ENCODE measurements at regions not wholly inside any gene's neighbourhood (a gene's known extent, or its start where the extent isn't known, plus 50 kb on each side); places are given as distances from the start of the nearest gene placed in this dataset.

GRCh38 chr13:80274643-80275042 is 66.3 kb downstream of the SPRY2 start:
- no peak overlapping the region for H3K27ac ChIP-seq (ENCODE audit: low read depth, low read length)
- H3K4me1 ChIP-seq (ENCODE audit: control insufficient read depth, insufficient read depth, low read length), result peaks cover 3% of the 10 kb centered on the region
- H3K4me1 Mint-ChIP-seq, result peaks cover 16% of the 10 kb centered on the region
- H3K4me3 Mint-ChIP-seq, result no peak overlapping the region
- H3K4me3 ChIP-seq (ENCODE audit: low read length), result no peak overlapping the region
- no peak for TF ChIP-seq CTCF (conservative IDR thresholded peaks at IDR 0.05)
- no peak overlapping the region for H3K9ac ChIP-seq (ENCODE audit: extremely low read depth, low read length, poor library complexity, severe bottlenecking)
- peaks cover 16% of the 10 kb centered on the region for H3K9me3 ChIP-seq (ENCODE audit: control insufficient read depth, low read length)
- no peak for DNase-seq
- H3K27me3 ChIP-seq (ENCODE audit: control insufficient read depth, insufficient read depth, low read length, poor library complexity, severe bottlenecking), result no peaks in the 10 kb centered on the region
- 89 to 100% methylated on average over 1 of the region's 1 CpG for WGBS, 2 experiments (ENCODE audit: insufficient coverage in 1 of 2, insufficient read length in 1 of 2)
- no peak overlapping the region for H3K27ac Mint-ChIP-seq
- H3K9me3 Mint-ChIP-seq, result peaks cover 25% of the 10 kb centered on the region
- no peaks in the 10 kb centered on the region for H3K36me3 ChIP-seq (ENCODE audit: control insufficient read depth, insufficient read depth, low read length)
- no peaks in the 10 kb centered on the region for H3K27me3 Mint-ChIP-seq (ENCODE audit: insufficient read depth)
- H3K36me3 Mint-ChIP-seq (ENCODE audit: low read depth), result peaks cover 8% of the 10 kb centered on the region

DNA sequence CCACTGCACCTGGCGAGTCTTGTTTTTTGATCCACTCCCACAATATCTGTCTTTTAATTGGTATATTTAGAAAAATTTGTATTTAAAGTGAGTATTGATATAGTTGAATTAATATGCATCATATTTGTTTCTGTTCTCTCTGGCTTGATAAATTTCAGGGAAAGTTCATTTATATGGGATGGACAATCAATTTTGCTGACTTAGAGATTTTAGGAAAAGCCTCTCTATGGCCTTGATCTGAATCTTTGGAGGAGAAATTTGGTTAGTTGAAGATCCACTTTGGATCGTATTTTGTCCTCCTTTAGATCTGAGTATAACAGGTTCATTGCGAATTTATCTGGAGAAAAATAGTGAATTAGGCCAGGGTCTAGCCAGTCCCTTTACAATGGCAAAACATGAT is 67.2 kb downstream of the SPRY2 start:
- Histone ChIP-seq H3K27ac (ENCODE audit: low read depth, low read length) (no peak overlapping the region), H3K27me3 (ENCODE audit: control insufficient read depth, insufficient read depth, low read length, poor library complexity, severe bottlenecking) (no peaks in the 10 kb centered on the region), H3K4me1 (ENCODE audit: control insufficient read depth, insufficient read depth, low read length) (peaks cover 3% of the 10 kb centered on the region), H3K36me3 (ENCODE audit: control insufficient read depth, insufficient read depth, low read length) (no peaks in the 10 kb centered on the region), H3K9me3 (ENCODE audit: control insufficient read depth, low read length) (peaks cover 16% of the 10 kb centered on the region), H3K9ac (ENCODE audit: extremely low read depth, low read length, poor library complexity, severe bottlenecking) (no peak overlapping the region), H3K4me3 (ENCODE audit: low read length) (no peak overlapping the region)
- TF ChIP-seq CTCF (conservative IDR thresholded peaks at IDR 0.05), result no peak
- no peak for DNase-seq
- Mint-ChIP-seq H3K36me3 (ENCODE audit: low read depth) (peaks cover 8% of the 10 kb centered on the region), H3K27ac (no peak overlapping the region), H3K27me3 (ENCODE audit: insufficient read depth) (no peaks in the 10 kb centered on the region), H3K9me3 (peaks cover 24% of the 10 kb centered on the region), H3K4me1 (peaks cover 16% of the 10 kb centered on the region), H3K4me3 (no peak overlapping the region)
- WGBS, 2 experiments (ENCODE audit: insufficient coverage in 1 of 2, insufficient read length in 1 of 2), result 94 to 99% methylated on average over 2 to 3 of the region's 3 CpGs

DNA sequence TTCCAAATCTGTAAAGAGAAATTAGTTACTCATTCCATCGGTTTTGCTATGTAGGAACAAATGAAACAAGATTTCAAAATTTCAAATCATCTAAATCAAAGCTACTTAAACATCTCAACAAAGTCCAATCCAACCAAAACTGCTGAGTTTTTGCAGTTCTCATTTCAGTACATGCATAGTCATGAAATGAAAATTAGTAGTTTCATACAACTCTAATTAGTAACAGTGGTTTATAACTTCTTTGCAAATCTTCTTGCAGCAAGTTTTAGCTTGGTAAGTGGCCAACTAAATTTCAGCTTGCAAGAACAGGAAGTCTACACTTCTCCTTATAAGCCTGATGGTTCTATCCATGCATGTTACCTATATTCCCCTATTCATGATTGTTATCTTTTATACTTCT is 75.6 kb downstream of the SPRY2 start:
- H3K4me3 ChIP-seq (ENCODE audit: low read length), result no peak overlapping the region
- Mint-ChIP-seq H3K4me1 (peaks cover 12% of the 10 kb centered on the region), H3K4me3 (no peak overlapping the region), H3K36me3 (ENCODE audit: low read depth) (peaks cover 9% of the 10 kb centered on the region), H3K27me3 (ENCODE audit: insufficient read depth) (no peaks in the 10 kb centered on the region), H3K27ac (no peak overlapping the region), H3K9me3 (peaks cover 14% of the 10 kb centered on the region)
- H3K27me3 ChIP-seq (ENCODE audit: control insufficient read depth, insufficient read depth, low read length, poor library complexity, severe bottlenecking), result no peaks in the 10 kb centered on the region
- 89 to 100% methylated on average over 1 of the region's 1 CpG for WGBS, 2 experiments (ENCODE audit: insufficient coverage in 1 of 2, insufficient read length in 1 of 2)
- no peaks in the 10 kb centered on the region for H3K36me3 ChIP-seq (ENCODE audit: control insufficient read depth, insufficient read depth, low read length)
- no peak overlapping the region for H3K9ac ChIP-seq (ENCODE audit: extremely low read depth, low read length, poor library complexity, severe bottlenecking)
- H3K4me1 ChIP-seq (ENCODE audit: control insufficient read depth, insufficient read depth, low read length), result peaks cover 3% of the 10 kb centered on the region
- DNase-seq, result no peak
- no peak overlapping the region for H3K27ac ChIP-seq (ENCODE audit: low read depth, low read length)
- no peak for TF ChIP-seq CTCF (conservative IDR thresholded peaks at IDR 0.05)
- peaks cover 25% of the 10 kb centered on the region for H3K9me3 ChIP-seq (ENCODE audit: control insufficient read depth, low read length)
